DND-41 (cell line): ENCODE measurements at regions not wholly inside any gene's neighbourhood (a gene's known extent, or its start where the extent isn't known, plus 50 kb on each side); places are given as distances from the start of the nearest gene placed in this dataset.

Experiments
- CTCF ChIP-seq: IDR thresholded peaks from 2 replicates; pipeline ENCODE4 v1.5.1; 2012; ENCODE audit warnings: borderline replicate concordance, low read length, moderate library complexity, mild to moderate bottlenecking; ENCODE audit not compliant: poor library complexity, severe bottlenecking; ENCODE audit errors: extremely low read depth
- EZH2 ChIP-seq: IDR thresholded peaks from 3 replicates; pipeline ENCODE4 v1.6.1; 2012; ENCODE audit warnings: borderline replicate concordance, low read depth, mild to moderate bottlenecking, moderate library complexity, low read length, inconsistent platforms; ENCODE audit not compliant: severe bottlenecking

- TF ChIP-seq CTCF = no peak
- TF ChIP-seq EZH2 = no peak
These were observed 1036.4 kb downstream of the PCDH18 start for GRCh38 chr4:136495851-136496250.
